ENCODE measurements at regions not wholly inside any gene's neighbourhood (a gene's known extent, or its start where the extent isn't known, plus 50 kb on each side); places are given as distances from the start of the nearest gene placed in this dataset.

DNA sequence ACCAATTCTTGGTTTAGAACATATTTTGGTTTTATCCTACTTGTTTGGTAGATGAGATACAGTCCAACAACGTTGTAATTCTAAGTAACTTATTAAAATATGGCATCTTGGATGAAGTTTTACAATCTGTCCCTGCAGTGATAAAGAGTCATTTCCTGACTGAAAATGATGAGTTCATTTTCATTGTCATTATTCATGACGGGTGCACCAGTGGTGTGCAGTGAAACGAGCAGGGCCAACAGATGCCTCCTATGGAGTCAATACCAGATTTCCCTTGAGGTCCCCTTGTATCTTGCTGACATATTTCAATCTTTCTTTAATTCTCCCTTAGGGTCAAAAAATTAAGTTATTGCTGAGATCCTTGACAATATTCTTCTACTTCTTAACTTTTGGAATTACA lies 438.5 kb downstream of the LRIG3 start:
- DNase-seq (ENCODE audit: low spot score) = no peak

DNA sequence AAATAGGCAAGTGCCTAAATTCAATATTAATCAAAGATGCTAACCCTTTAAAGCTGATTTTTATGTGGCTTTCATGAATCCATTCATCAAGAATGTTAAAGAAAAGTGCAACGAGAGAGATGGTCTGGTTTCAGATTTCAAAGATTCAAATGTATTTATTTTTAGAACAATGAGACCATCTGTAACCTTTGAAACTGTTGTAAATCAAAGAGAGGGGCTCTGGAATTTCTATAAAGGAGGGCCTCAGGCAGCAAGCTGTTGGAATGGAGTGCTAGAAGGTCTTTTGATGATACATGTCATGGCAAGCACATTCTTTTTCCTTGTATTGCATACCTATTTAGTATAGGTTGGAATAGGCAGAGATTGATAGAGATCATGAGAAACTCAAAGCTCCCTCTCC lies 433.0 kb downstream of the LRIG3 start:
- no peak for DNase-seq (ENCODE audit: low spot score)

DNA sequence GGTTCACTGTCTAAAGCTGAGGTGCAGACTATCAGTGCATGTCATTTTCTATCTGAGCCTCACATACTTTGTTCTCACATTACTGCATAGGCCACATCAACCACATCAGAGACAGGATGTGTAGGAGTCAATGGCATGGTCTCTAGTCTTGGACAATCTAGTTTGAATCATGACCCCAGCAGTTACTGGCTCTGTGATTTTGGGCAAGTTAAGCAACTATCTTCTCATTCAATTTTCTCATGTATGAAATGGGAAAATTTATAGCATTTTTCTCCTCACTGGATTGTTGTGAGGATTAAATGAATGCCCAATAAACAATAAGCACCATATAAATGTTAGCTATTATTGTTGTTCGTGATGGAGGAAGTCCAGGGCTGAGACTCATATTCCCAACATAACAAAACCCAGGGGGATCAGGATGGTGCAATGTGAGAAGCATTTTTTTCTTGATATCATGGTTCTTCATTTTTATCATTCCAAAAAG lies 432.6 kb downstream of the LRIG3 start:
- DNase-seq (ENCODE audit: low spot score) = no peak

DNA sequence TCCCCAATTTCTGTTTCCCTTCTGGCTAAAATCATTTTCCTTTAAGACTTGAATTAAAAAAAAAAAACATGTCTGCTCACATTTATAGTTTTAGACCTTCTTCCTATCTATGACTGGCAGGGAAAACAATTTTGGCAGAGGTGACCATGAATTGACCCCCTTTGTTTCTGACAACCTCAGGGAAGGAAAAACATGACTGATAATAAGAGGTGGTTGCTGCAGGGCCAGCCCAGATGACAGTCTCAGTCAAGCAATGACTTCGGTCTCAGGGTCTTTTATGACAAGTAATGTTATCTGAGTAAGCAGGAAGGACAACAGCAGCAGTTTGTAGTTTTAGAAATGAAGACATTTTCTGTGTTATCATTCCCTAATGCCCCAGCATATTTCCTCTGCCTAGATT lies 430.9 kb downstream of the LRIG3 start:
- DNase-seq (ENCODE audit: low spot score) = no peak

DNA sequence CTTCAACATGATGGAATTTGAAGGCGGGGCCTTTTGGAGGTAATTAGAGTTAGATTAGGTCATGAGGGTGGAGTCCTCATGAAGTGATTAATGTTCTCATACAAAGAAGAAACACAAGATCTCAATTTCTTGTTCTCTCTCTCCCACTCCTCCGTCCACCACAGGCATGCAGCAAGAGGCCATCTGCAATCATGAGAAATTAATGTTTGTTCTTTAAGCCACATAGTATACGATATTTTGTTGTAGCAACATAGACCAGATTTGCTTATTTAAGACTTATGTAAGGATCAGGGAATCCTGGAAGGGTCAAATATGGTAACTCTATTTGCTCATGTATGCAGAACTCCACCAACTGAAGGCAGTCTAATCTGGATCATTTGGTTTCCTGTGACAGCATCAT lies 429.0 kb downstream of the LRIG3 start:
- DNase-seq (ENCODE audit: low spot score) = no peak

DNA sequence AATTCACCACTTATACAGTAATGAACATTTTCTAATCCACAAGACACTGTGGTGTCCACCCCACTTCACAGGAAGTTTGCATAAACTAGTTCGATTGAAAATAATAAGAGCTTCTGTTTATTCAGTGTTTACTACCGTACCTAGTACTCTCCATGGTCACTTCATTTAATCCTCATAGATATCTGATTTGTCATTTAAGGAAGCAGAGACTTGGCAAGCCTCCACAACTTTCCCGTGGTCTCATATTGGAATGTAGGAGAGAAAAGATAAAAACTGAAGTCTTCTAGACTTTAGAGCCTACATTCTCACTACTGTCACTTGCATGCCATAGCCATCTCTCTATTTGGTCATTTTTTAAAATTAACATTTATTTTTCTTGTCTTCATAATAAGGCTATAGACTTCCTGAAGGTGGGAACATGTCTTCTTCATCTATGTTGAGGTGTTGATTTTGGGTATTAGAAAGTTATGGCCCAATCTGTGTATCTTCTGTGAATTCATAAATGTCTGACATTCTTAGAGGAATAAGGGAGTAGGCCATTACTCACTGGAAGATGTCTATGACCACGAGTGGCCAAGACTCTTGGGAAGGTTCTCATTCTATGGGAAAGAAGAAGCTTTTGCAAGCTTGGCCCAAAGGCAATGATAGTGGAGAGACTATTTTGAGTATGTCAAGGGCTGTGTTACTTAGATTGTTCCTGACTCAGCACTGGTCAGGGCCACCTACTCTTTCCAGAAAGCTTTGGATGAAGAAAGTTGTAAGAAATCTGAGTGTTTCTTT lies 423.7 kb downstream of the LRIG3 start:
- no peak for DNase-seq (ENCODE audit: low spot score)

DNA sequence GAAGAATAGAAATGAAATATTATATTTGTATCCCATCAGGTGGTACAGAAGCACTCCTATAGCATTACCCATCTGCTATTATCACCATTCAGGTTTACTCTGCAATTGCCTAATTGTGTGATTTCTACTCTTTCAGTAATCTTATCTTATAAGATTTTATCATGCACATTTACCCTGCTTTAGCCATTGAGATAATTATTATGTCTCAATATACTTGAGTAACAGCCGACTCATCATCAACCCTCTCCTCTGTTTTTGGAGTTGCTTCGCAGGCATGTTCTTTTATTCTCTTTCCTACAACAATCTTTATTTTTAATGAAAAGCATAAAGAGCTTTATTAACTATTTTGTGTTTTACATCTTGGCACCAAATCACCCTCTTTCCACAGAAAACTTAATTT lies 419.9 kb downstream of the LRIG3 start:
- DNase-seq (ENCODE audit: low spot score) = no peak

DNA sequence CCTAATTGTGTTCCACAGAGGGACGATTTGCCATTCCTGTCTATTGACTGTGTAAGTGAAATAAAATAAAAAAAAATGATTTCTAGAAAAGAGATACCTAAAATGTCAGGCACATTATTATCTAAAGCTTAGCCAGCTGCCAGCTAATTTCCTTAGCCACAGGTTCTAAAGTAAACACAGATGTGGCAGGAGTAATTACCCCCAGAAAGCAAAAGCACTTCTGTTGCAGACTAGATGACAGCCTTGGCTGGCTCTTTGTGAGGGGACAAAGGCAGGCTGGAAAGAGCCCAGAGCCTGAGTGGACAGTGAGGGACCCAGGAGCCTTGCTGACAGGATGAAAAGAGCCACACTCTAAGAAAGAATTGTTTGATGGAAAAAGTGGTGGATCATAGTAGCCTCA lies 418.1 kb downstream of the LRIG3 start:
- peak; percentile 10 for DNase-seq (ENCODE audit: low spot score)

DNA sequence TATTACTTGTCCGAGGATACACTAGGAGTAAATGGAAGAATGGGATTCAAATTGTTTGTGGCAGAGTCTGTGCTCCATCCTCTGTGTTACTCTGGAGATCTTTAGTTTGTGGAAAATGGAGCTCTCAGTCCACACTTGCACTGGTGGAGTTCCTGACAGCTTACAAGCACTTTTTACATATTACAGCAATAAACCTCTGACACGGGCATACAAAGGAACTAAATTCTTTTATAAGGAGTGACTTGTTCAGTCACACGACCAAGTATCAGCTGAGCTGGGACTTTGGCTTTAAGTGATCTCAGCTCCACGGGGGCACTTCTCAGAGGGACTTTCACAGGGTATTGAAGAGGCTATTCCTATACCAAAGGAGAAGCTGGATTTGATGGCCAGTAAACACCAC lies 417.5 kb downstream of the LRIG3 start:
- DNase-seq (ENCODE audit: low spot score) = no peak

DNA sequence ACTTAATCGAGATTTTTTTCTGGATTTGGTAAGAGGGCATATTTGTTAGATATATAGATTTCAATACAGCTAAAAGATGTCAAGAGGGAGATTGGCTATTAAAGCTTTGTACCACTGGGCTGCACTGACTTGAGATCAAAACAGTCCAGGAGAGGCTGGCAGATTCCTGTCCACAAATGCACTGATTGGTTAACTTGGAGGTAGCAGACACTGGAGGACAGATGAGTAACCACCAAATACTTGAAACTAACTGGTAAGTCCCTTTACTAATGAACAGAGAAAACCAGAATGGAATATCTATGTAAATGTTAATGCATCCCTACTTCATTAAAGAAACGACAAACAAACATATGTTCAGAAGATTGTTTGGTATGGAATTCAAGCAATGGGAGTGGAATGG lies 416.6 kb downstream of the LRIG3 start:
- DNase-seq (ENCODE audit: low spot score) = no peak

DNA sequence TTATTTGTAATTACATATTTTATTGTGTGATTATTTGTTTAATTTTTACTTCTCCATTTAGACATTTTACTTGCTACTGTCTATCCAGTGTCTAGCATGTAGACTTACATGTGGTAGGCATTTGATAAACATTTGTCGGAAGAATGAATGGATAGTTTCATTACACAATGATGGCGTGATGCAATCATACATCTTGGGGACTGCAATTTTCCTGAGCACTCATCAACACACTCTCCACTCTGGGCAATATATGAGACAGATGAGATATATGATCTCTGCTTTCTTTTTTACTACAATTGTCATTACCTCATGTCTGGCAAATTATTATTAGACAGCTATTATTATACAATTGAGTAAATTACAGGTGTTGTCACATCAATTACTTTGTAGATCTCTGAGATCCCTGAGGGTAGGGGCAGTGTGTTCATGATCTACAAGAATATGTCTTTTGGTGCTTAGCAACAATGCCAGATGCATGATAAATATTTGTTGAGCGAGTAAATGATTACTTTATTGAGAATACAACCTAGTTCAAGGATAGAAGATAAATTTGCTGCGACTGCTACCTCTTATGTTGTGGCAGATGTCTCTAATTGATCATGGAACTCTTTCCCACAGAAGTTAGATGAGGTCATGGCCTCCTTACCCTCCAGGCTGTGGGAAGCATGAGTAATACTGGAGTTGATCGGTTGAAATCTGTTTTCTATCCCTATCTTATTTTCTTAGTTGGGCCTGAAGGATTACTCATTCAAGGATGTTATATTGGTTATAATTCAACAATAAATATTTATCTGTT lies 416.0 kb downstream of the LRIG3 start:
- DNase-seq (ENCODE audit: low spot score) = no peak

DNA sequence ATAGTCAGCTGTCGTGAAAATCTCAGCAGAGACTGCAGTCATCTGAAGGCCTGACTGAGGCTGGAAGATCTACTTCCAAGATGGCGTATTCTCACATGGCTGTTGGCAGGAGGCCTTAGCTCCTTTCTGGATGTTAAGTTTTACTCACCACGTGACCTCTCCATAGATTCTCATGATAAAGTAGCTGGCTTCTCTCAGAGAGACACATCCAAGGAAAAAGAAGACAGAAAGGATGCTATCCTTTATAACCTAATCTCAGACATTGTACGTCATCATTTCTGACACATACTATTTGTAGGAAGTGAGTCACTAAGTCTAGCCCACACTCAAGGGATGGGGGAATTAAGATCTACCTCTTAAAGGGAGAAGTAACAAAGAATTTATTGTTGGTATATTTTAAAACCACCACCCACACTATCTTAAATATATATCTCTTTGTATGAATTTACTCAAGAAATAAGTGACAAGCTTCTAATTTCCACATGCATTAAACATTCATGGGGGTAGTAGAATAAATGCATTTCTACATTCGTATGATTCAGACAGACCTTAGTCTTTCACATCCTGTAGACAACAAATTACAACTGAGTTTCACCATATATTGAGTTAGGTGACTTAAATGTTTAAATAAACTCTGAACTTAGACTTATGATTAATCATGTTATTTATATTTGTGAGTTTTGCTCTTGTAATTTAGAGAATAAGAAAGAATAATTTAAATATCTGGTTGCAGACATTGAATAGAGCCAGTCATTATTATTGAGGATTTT lies 411.0 kb downstream of the LRIG3 start:
- no peak for DNase-seq (ENCODE audit: low spot score)

DNA sequence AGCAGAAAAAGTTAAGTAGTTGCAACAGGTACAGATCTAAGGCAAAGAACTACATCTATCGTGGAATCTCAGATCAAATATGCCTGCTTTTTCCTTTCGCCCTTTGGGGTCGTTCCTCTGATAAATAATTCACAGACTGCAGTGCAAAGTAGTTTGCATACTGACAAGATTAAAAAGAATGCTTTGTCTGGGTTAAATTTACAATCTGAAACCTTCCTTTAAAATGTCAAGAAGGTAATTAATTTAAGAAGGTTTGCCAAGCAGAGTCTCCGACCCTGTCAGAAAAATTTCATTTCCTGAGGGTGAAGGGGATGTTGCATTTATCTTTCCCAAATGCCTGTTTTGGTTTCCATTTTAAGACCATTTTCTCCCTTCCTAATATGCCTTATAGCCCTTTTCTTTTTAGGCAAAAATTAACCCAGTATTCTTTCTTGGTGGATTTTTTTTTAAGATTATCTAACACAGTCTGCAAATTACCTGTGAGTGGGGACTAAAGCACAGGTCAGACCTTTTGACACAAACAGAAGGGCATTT lies 406.9 kb downstream of the LRIG3 start:
- no peak for DNase-seq (ENCODE audit: low spot score)

DNA sequence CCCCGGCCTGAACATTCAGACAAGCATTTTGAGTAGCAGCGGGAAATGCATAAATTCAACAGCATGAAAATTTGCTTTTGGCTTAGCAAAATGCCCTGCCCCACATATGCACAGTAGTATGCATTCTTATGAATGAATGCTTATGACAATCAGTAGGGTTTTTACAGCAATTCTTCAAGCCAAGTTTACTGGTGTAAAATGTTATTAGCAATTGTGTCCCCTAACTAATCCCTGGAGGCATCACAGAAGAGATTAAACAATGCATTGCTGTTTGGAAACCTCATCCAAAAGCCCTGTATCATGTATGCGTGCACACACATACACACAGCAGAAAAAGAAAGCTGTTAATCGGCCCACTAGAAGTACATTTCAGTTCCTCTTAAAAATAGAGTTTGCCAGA lies 406.5 kb downstream of the LRIG3 start:
- no peak for DNase-seq (ENCODE audit: low spot score)

DNA sequence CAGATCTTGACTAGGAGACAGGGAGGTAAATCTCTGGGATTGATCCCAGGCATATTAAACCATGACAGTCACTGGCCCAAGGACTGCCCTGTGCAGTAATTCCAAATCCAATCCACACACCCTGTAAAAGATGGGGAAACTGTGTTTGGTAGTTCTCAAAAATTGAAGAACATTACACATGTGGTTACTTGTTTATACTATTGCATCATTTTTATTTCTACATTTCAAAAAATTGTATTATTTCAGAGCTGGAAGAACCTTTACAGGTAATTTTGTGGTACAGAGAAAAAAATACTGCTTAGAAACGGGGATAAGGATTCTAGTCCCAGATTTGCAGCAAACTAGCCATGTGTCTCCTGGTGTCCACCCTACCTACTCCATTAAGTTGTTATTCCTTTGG lies 400.5 kb downstream of the LRIG3 start:
- DNase-seq (ENCODE audit: low spot score) = no peak

DNA sequence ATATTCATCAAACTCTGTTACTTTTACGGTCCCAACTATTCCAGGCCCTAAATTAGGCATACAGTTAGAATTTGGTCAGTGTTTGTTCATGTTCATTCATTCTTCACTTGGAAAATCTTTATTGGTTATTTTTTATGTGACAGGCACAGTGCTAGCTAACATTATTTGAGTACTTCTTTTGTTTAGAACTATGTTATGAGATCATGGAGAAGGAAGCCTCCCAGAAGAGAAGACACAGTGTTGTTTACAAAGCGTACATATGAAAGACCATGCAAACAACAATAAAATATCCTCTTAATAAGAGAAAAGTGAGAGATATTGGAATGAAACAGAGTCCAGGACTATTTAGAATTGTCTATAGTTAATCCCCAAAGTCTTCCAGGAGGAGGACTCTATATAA lies 399.2 kb downstream of the LRIG3 start:
- DNase-seq (ENCODE audit: low spot score) = no peak

DNA sequence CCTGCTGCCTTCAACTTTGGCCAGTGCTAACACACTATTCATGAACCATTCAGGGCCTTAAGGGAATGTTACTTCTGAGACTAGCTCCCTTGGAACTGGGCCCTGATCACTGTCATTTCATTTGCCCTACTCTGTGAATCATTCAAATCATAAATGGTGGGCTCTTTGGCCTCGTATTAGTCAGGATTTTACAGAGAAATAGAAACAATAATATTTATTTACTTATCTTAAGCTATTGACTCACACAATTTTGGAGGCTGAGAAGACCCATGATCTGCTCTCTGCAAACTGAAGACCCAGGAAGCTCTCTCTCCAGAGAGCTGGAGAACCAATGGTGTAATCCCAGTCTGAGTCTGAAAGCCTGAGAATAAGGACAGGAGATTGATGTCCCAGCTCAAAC lies 398.5 kb downstream of the LRIG3 start:
- no peak for DNase-seq (ENCODE audit: low spot score)

DNA sequence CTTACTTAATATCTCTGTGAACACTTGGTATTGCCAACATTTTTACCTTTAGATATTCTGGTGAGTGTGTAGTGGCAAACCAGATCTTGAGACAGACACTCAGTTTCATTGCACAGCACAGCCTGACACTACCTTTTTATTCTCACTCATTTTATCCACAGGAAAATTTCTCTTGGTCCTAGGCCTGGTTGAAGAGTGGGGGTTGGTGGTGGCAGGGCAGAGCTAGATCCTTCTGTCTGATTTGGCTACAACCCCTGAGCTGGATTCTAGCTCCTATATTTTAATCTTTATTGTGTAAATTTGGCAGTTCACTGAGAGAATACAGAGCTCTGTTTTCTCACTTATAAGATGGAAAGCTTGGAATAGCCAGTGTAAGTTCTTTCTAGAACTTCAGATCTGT lies 396.9 kb downstream of the LRIG3 start:
- no peak for DNase-seq (ENCODE audit: low spot score)

DNA sequence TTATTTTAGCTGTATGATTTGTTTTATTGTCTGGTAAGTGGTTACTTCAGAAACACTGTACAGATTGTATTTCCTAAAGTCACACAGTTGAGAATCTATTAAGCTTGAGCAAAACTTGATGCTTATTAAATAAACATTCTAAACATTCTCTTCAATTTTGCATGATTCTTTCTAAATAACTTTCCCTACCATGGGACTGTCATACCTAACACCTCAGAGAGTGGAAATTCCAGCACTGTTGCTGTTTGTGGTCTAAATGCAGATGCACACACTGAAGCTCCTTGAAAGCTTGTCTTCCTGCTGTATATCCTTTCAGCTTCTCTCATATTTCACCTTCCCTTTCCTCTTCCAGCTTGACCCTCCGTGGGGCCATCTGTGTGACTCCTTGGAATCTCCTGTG lies 392.0 kb downstream of the LRIG3 start:
- DNase-seq (ENCODE audit: low spot score) = no peak

DNA sequence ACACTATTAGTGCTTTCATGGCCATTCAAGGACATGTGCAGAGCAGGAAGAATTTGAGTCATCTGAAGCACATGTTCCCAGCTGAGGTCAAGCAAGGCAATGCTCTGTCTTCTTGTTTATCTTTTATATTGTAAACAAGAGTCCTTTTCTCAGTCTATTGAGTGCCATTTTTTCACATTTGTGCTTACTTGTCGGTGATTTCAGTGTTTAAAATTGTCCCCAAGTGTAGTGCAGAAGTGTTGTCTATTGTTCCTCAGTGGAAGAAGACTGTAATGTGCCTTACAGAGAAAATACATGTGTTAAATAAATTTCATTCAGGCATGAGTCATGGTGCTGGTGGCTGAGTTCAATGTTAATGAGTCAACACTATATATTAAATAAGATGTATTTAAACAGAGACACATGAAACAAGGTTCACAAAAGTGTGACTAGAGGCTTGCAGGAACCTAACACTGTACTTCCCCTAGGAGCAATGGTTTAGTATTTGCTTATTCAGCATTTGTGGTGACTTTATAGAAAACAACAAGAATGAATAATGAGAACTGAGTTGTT lies 391.1 kb downstream of the LRIG3 start:
- no peak for DNase-seq (ENCODE audit: low spot score)

DNA sequence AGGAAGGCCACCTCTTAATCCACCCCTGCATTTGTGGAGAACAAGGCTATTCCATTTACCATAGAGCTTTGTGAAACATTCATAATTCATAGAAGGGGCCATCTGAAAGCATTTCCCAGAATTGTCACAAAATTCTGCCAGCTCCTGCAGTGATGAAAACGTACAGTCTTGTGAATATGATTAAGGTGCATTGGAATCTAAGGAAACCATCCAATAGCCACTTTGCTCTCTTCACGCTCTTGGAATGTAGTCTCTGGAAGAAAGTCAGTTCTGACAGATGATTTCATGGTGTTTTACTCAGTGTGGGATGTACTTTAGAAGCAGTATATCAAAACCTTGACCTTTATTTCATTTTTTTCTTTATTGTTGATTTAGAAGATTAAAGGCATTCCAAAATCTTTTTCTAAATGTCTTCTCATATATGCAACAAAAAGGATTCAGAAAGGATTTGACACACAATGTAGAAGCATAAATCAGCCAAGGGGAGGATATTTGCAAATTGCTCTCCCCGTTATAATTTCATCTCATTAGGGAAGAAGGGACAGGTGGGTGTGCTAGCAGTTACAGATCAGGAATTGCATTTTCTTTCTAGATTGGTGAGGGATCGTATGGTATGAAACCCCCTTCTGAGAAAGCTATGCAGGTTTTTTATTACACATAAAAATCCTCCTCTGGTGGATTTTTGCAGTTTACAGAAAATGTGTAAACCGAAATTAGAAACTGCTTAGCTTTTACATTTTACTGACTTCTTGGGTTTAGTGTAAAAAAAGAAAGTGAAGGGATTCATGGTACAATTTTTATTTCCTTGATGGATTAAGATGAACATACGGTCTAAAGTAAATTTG lies 390.2 kb downstream of the LRIG3 start:
- DNase-seq (ENCODE audit: low spot score) = no peak

Data from HuH-7 (cell line).